AML-193 (cell line): ENCODE measurements at regions not wholly inside any gene's neighbourhood (a gene's known extent, or its start where the extent isn't known, plus 50 kb on each side); places are given as distances from the start of the nearest gene placed in this dataset.
"Not testable (repeated sequence)": the region's sequence is repeated elsewhere in the genome, so short reads cannot be mapped to it uniquely, and the experiment has no call there.

Experiments used
- DNase-seq, 2 experiments: peaks; one replicate each; lab custom pipeline; 2025; lab: John Stamatoyannopoulos, UW

- DNase-seq: no peak
Observed at GRCh38 chr10:64855941-64856340, 1334.7 kb downstream of the REEP3 start.

- no peak for DNase-seq
Observed at GRCh38 chr10:64859911-64860310, 1338.7 kb downstream of the REEP3 start.

- DNase-seq: no peak
Observed at GRCh38 chr10:64863836-64864235, 1342.6 kb downstream of the REEP3 start.

- no peak for DNase-seq
Observed at GRCh38 chr10:64867501-64867962, 1346.3 kb downstream of the REEP3 start.

GRCh38 chr10:64873088-64873487 is 1351.9 kb downstream of the REEP3 start:
- DNase-seq: no peak

GRCh38 chr10:64873959-64874358 is 1352.8 kb downstream of the REEP3 start:
- no peak for DNase-seq

GRCh38 chr10:64880546-64880945 is 1359.3 kb downstream of the REEP3 start:
- no peak for DNase-seq

- no peak for DNase-seq
Observed at GRCh38 chr10:64881257-64881656, 1360.1 kb downstream of the REEP3 start.

GRCh38 chr10:64896582-64896981 is 1375.4 kb downstream of the REEP3 start:
- DNase-seq: no peak

GRCh38 chr10:64906311-64906710 is 1385.1 kb downstream of the REEP3 start:
- DNase-seq: not testable (repeated sequence)

- not testable (repeated sequence) for DNase-seq
Observed at GRCh38 chr10:64924306-64924705, 1403.1 kb downstream of the REEP3 start.

- DNase-seq: no peak
Observed at GRCh38 chr10:64952042-64952441, 1430.8 kb downstream of the REEP3 start.

- no peak for DNase-seq
Observed at GRCh38 chr10:64956441-64956840, 1435.2 kb downstream of the REEP3 start.

GRCh38 chr10:64959116-64959515 is 1437.9 kb downstream of the REEP3 start:
- no peak for DNase-seq

GRCh38 chr10:64959883-64960282 is 1438.7 kb downstream of the REEP3 start:
- DNase-seq: no peak

- no peak for DNase-seq
Observed at GRCh38 chr10:64973391-64973790, 1452.2 kb downstream of the REEP3 start.

- DNase-seq: no peak
Observed at GRCh38 chr10:64976150-64976549, 1454.9 kb downstream of the REEP3 start.

GRCh38 chr10:64977915-64978314 is 1456.7 kb downstream of the REEP3 start:
- no peak for DNase-seq

- DNase-seq: no peak
Observed at GRCh38 chr10:64996886-64997285, 1475.7 kb downstream of the REEP3 start.

- DNase-seq: no peak
Observed at GRCh38 chr10:65010845-65011244, 1489.6 kb downstream of the REEP3 start.

- no peak for DNase-seq
Observed at GRCh38 chr10:65017523-65017922, 1496.3 kb downstream of the REEP3 start.

- DNase-seq: no peak
Observed at GRCh38 chr10:65024886-65025285, 1503.7 kb downstream of the REEP3 start.

- no peak for DNase-seq
Observed at GRCh38 chr10:65030263-65030662, 1509.1 kb downstream of the REEP3 start.

GRCh38 chr10:65032867-65033769 is 1511.9 kb downstream of the REEP3 start:
- DNase-seq: no peak
